ENCODE measurements at regions not wholly inside any gene's neighbourhood (a gene's known extent, or its start where the extent isn't known, plus 50 kb on each side); places are given as distances from the start of the nearest gene placed in this dataset.

DNA sequence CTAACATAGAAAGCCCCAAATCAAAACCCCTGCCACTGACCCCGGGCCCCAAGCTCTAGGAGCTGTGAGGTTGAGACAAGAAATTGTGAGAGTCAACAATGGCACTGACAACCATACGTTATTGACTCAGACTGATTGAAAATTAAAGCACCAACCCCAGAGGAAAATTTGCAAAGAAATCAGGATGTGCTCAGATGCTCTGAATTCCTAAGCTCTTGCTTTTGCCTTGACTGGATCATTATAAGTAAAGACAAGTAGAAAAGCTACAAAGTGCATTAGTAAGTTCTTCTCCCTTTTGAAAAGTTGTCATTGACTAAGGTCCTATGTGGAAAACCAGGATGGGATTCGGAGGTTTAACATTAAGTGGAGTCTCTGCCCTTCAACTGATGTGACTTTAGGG is 130.2 kb downstream of the SAMD9 start:
- Histone ChIP-seq H3K36me3 (ENCODE audit: low read depth, missing control alignments) (no peaks in the 10 kb centered on the region), H3K27ac (no peak overlapping the region), H3K9me3 (no peaks in the 10 kb centered on the region), H3K4me1 (no peaks in the 10 kb centered on the region), H3K27me3 (no peaks in the 10 kb centered on the region), H3K4me3 (no peak overlapping the region)
- no peak for TF ChIP-seq POLR2A (IDR thresholded peaks at IDR 0.05)
- TF ChIP-seq, protein P1, sequence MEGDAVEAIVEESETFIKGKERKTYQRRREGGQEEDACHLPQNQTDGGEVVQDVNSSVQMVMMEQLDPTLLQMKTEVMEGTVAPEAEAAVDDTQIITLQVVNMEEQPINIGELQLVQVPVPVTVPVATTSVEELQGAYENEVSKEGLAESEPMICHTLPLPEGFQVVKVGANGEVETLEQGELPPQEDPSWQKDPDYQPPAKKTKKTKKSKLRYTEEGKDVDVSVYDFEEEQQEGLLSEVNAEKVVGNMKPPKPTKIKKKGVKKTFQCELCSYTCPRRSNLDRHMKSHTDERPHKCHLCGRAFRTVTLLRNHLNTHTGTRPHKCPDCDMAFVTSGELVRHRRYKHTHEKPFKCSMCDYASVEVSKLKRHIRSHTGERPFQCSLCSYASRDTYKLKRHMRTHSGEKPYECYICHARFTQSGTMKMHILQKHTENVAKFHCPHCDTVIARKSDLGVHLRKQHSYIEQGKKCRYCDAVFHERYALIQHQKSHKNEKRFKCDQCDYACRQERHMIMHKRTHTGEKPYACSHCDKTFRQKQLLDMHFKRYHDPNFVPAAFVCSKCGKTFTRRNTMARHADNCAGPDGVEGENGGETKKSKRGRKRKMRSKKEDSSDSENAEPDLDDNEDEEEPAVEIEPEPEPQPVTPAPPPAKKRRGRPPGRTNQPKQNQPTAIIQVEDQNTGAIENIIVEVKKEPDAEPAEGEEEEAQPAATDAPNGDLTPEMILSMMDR (IDR thresholded peaks at IDR 0.05): no peak
- 80 to 82% methylated on average over 3 of the region's 3 CpGs for WGBS, 2 donors
- intact Hi-C loops (cut with DNase I; ENCODE audit: low total_unique reads): no loop called here
- no peak for DNase-seq

DNA sequence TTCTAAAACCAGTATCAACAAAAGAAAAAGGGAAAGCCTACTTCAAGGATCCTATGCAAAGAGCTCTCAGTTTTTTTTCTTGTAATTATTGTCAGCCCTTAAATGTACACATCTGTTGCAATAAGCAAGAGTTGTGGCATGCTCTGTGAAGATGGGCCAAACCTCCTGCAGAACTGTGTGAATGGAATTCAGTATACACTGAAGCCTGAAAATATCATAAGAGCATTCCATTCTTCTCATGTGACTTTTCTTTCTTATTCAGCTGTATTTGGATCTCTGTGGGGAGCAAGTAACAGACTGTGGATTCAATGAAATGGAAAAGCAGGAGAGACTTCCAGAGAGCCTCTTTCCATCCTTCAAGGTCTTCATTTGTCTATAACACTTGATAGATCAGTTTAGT is 130.7 kb downstream of the SAMD9 start:
- Histone ChIP-seq H3K27ac (no peak overlapping the region), H3K36me3 (ENCODE audit: low read depth, missing control alignments) (no peaks in the 10 kb centered on the region), H3K9me3 (no peaks in the 10 kb centered on the region), H3K4me1 (no peaks in the 10 kb centered on the region), H3K27me3 (no peaks in the 10 kb centered on the region), H3K4me3 (no peak overlapping the region)
- intact Hi-C loops (cut with DNase I; ENCODE audit: low total_unique reads): no loop called here
- DNase-seq: no peak
- TF ChIP-seq POLR2A (IDR thresholded peaks at IDR 0.05): no peak
- TF ChIP-seq, protein P1 (IDR thresholded peaks at IDR 0.05): no peak

DNA sequence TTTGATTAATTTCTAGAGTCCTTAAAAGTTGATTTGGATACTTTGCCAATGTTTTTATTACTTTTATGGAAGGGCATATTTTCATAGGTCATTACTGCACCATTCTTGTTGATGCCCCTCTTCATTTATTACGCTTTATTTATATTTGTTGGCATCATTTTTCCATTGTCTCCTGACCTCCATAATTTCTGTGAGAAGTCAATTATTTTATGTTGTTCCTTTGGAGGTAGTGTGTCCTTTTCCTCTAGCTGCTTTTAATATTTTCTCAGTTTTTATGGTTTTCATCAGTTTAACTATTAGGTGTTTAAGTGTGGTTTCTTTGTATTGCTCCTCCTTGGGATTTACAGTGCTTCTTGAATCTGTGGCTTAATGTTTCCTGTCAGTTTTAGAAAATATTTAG is 134.9 kb downstream of the SAMD9 start:
- Histone ChIP-seq H3K36me3 (ENCODE audit: low read depth, missing control alignments) (no peaks in the 10 kb centered on the region), H3K27ac (no peak overlapping the region), H3K4me3 (no peak overlapping the region), H3K4me1 (no peaks in the 10 kb centered on the region), H3K9me3 (no peaks in the 10 kb centered on the region), H3K27me3 (no peaks in the 10 kb centered on the region)
- intact Hi-C loops (cut with DNase I; ENCODE audit: low total_unique reads): no loop called here
- 97 to 100% methylated on average over 1 of the region's 1 CpG for WGBS, 2 donors
- DNase-seq: no peak
- TF ChIP-seq, protein P1 (IDR thresholded peaks at IDR 0.05): no peak
- no peak for TF ChIP-seq POLR2A (IDR thresholded peaks at IDR 0.05)

DNA sequence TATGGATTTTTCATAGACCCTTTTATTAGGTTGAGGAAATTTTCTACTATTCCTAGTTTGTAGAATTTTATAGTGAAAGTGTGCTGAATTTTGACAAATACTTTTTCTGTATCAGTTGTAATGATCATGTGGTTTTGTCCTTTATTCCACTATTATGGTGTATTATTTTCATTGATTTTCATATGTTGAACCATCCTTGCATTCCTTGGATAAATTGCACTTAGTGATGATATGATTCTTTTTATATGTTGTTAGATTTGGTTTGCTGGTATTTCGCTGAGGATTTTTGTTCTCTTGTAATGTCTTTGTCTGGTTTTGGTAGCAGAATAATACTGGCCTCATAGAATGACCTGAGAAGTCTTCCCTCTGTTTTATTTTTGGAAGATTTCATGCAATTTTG is 140.6 kb upstream of the CDK6 start:
- no peak for DNase-seq
- Histone ChIP-seq H3K9me3 (no peaks in the 10 kb centered on the region), H3K36me3 (ENCODE audit: low read depth, missing control alignments) (no peaks in the 10 kb centered on the region), H3K27me3 (no peaks in the 10 kb centered on the region), H3K4me1 (no peaks in the 10 kb centered on the region), H3K4me3 (no peak overlapping the region), H3K27ac (no peak overlapping the region)
- intact Hi-C loops (cut with DNase I; ENCODE audit: low total_unique reads): no loop called here
- 76 to 94% methylated on average over 1 of the region's 1 CpG for WGBS, 2 donors
- no peak for TF ChIP-seq POLR2A (IDR thresholded peaks at IDR 0.05)

GRCh38 chr7:92973974-92974373 is 137.6 kb upstream of the CDK6 start:
- H3K36me3 ChIP-seq (ENCODE audit: low read depth, missing control alignments): no peaks in the 10 kb centered on the region
- H3K4me3 ChIP-seq: no peak overlapping the region
- H3K9me3 ChIP-seq: no peaks in the 10 kb centered on the region
- H3K4me1 ChIP-seq: no peaks in the 10 kb centered on the region
- no peak for DNase-seq
- no peaks in the 10 kb centered on the region for H3K27me3 ChIP-seq
- intact Hi-C loops (cut with DNase I; ENCODE audit: low total_unique reads): no loop called here
- 57 to 62% methylated on average over 2 of the region's 2 CpGs for WGBS, 2 donors
- no peak for TF ChIP-seq POLR2A (IDR thresholded peaks at IDR 0.05)
- TF ChIP-seq, protein P1 (IDR thresholded peaks at IDR 0.05): no peak
- no peak overlapping the region for H3K27ac ChIP-seq

All from testis (tissue), 2 donors.